ENCODE measurements at regions not wholly inside any gene's neighbourhood (a gene's known extent, or its start where the extent isn't known, plus 50 kb on each side); places are given as distances from the start of the nearest gene placed in this dataset.

- TF ChIP-seq REST (IDR thresholded peaks at IDR 0.05; ENCODE audit: insufficient replicate concordance, low read depth) (no peak), CTCF (IDR thresholded peaks at IDR 0.05; ENCODE audit: insufficient read depth, low read length) (no peak), GABPA (IDR thresholded peaks at IDR 0.05; ENCODE audit: low read depth) (no peak), POLR2AphosphoS5 (IDR thresholded peaks at IDR 0.05; ENCODE audit: low read depth) (no peak)
- no peaks in the 10 kb centered on the region for H3K27me3 ChIP-seq (ENCODE audit: insufficient read depth, poor library complexity, severe bottlenecking)
- H3K27ac ChIP-seq (replicated peaks): no peak overlapping the region
- H3K4me3 ChIP-seq (replicated peaks; ENCODE audit: insufficient read depth, low read length): no peak overlapping the region
- DNase-seq (ENCODE audit: low read depth in 1 of 2, low spot score in 1 of 2): no peak
These were observed 87.0 kb upstream of the BMP2 start for GRCh38 chr20:6680441-6680840.

- TF ChIP-seq POLR2AphosphoS5 (IDR thresholded peaks at IDR 0.05; ENCODE audit: low read depth): no peak
- Histone ChIP-seq H3K4me3 (replicated peaks; ENCODE audit: insufficient read depth, low read length) (no peak overlapping the region), H3K27me3 (ENCODE audit: insufficient read depth, poor library complexity, severe bottlenecking) (no peaks in the 10 kb centered on the region), H3K27ac (replicated peaks) (no peak overlapping the region)
- DNase-seq (ENCODE audit: low read depth in 1 of 2, low spot score in 1 of 2): no peak
These were observed 88.4 kb upstream of the BMP2 start for GRCh38 chr20:6679086-6679485.

- no peak for DNase-seq (ENCODE audit: low read depth in 1 of 2, low spot score in 1 of 2)
- TF ChIP-seq CTCF (IDR thresholded peaks at IDR 0.05; ENCODE audit: insufficient read depth, low read length) (no peak), SPI1 (IDR thresholded peaks at IDR 0.05; ENCODE audit: borderline replicate concordance, low read depth) (no peak), POLR2AphosphoS5 (IDR thresholded peaks at IDR 0.05; ENCODE audit: low read depth) (no peak), GABPA (IDR thresholded peaks at IDR 0.05; ENCODE audit: low read depth) (no peak), REST (IDR thresholded peaks at IDR 0.05; ENCODE audit: insufficient replicate concordance, low read depth) (no peak)
- no peak overlapping the region for H3K4me3 ChIP-seq (replicated peaks; ENCODE audit: insufficient read depth, low read length)
- no peaks in the 10 kb centered on the region for H3K27me3 ChIP-seq (ENCODE audit: insufficient read depth, poor library complexity, severe bottlenecking)
- H3K27ac ChIP-seq (replicated peaks): no peak overlapping the region
These were observed 89.4 kb upstream of the BMP2 start for GRCh38 chr20:6678101-6678500.

- DNase-seq (ENCODE audit: low read depth in 1 of 2, low spot score in 1 of 2): no peak
- no peak overlapping the region for H3K4me3 ChIP-seq (replicated peaks; ENCODE audit: insufficient read depth, low read length)
- TF ChIP-seq CTCF (IDR thresholded peaks at IDR 0.05; ENCODE audit: insufficient read depth, low read length) (no peak), GABPA (IDR thresholded peaks at IDR 0.05; ENCODE audit: low read depth) (no peak), POLR2AphosphoS5 (IDR thresholded peaks at IDR 0.05; ENCODE audit: low read depth) (no peak)
- H3K27me3 ChIP-seq (ENCODE audit: insufficient read depth, poor library complexity, severe bottlenecking): no peaks in the 10 kb centered on the region
- no peak overlapping the region for H3K27ac ChIP-seq (replicated peaks)
These were observed 92.7 kb upstream of the BMP2 start for GRCh38 chr20:6674831-6675230.

All from HL-60 (cell line).